Tibial nerve (tissue), 4 donors: ENCODE measurements at regions not wholly inside any gene's neighbourhood (a gene's known extent, or its start where the extent isn't known, plus 50 kb on each side); places are given as distances from the start of the nearest gene placed in this dataset.

ENCODE experiments used
- CTCF ChIP-seq, 5 experiments: fragments of 200-600 bp in 3 of 5; fragments of 450-650 bp in 2 of 5; sonication (generic) in 3 of 5; IDR thresholded peaks; one replicate each; pipeline ENCODE4 v1.5.1; 2016 to 2019; ENCODE audit warnings: antibody characterized with exemption in 5 of 5, mild to moderate bottlenecking in 3 of 5, moderate library complexity in 2 of 5
- EP300 ChIP-seq, 2 donors: sonication (generic); formaldehyde crosslinking; IDR thresholded peaks; one replicate each; pipeline ENCODE4 v1.6.1; 2017; ENCODE audit warnings: antibody characterized with exemption in 2 of 2, mild to moderate bottlenecking in 1 of 2
- POLR2A ChIP-seq, 2 donors: fragments of 450-650 bp; IDR thresholded peaks; one replicate each; pipeline ENCODE4 v1.6.1; 2017; ENCODE audit warnings: antibody characterized with exemption in 2 of 2, mild to moderate bottlenecking in 2 of 2, moderate library complexity in 2 of 2

- TF ChIP-seq CTCF (IDR thresholded peaks at IDR 0.05): no peak
- no peak for TF ChIP-seq EP300 (IDR thresholded peaks at IDR 0.05)
- no peak for TF ChIP-seq POLR2A (IDR thresholded peaks at IDR 0.05)
Observed at GRCh38 chr2:41434991-41435390, 612.8 kb upstream of the PKDCC start.
